Common myeloid progenitor, CD34-positive (primary cell): ENCODE measurements at regions not wholly inside any gene's neighbourhood (a gene's known extent, or its start where the extent isn't known, plus 50 kb on each side); places are given as distances from the start of the nearest gene placed in this dataset.

ENCODE experiments used
- CTCF ChIA-PET: fragments of 350-600 bp; sonication (Branson Sonifier 250); formaldehyde crosslinking; loops from one replicate; lab custom pipeline; 2021; ENCODE audit warnings: antibody characterized with exemption; lab: Charles Lee
- POLR2A ChIA-PET: fragments of 350-600 bp; sonication (Branson Sonifier 250); formaldehyde crosslinking; loops from one replicate; lab custom pipeline; 2021; ENCODE audit warnings: antibody characterized with exemption; lab: Charles Lee
- DNase-seq, 3 donors: peaks; one replicate each; pipeline versions ENCODE4 v3.0.0 to v3.0.0-alpha.2; 2013
- H3K27ac ChIP-seq, 2 experiments: 1 replicate in 1 of 2; 2 replicates in 1 of 2; pipeline ENCODE4 v1.7.0; 2013; ENCODE audit warnings: inconsistent platforms in 2 of 2, low read length in 2 of 2, mild to moderate bottlenecking in 2 of 2, low read depth in 1 of 2, moderate library complexity in 1 of 2; ENCODE audit not compliant: severe bottlenecking in 2 of 2, insufficient read depth in 1 of 2, poor library complexity in 1 of 2
- H3K27me3 ChIP-seq, 5 experiments: replicated peaks in 2 of 5; 1 replicate in 3 of 5; 2 replicates in 2 of 5; pipeline versions ENCODE4 v1.6.1 to v1.7.0; 2013; ENCODE audit warnings: low read length in 4 of 5, mild to moderate bottlenecking in 2 of 5, moderate library complexity in 2 of 5, inconsistent platforms in 1 of 5; ENCODE audit not compliant: insufficient read depth in 5 of 5, control insufficient read depth in 4 of 5
- H3K36me3 ChIP-seq, 4 experiments: 1 replicate in 2 of 4; 2 replicates in 2 of 4; pipeline versions ENCODE4 v1.6.1 to v1.7.0; 2013; ENCODE audit warnings: low read length in 3 of 4, control low read depth in 1 of 4, mild to moderate bottlenecking in 1 of 4; ENCODE audit not compliant: control insufficient read depth in 4 of 4, insufficient read depth in 4 of 4
- H3K4me1 ChIP-seq, 4 experiments: 1 replicate in 3 of 4; 2 replicates in 1 of 4; pipeline versions ENCODE4 v1.6.1 to v1.7.1; 2013; ENCODE audit warnings: low read length in 3 of 4, mild to moderate bottlenecking in 3 of 4, control low read depth in 1 of 4, inconsistent platforms in 1 of 4, moderate library complexity in 1 of 4; ENCODE audit not compliant: control insufficient read depth in 4 of 4, insufficient read depth in 4 of 4; ENCODE audit errors: control extremely low read depth in 1 of 4
- H3K4me3 ChIP-seq, 7 experiments: 1 replicate in 4 of 7; 2 replicates in 3 of 7; pipeline versions ENCODE4 v1.5.1 to v1.7.0; 2013; ENCODE audit warnings: mild to moderate bottlenecking in 7 of 7, low read length in 6 of 7, moderate library complexity in 6 of 7, inconsistent platforms in 2 of 7, low read depth in 2 of 7, control low read depth in 1 of 7; ENCODE audit not compliant: insufficient read depth in 4 of 7, control insufficient read depth in 1 of 7; ENCODE audit errors: extremely low read depth in 1 of 7
- H3K9me3 ChIP-seq, 5 experiments: 1 replicate in 4 of 5; 2 replicates in 1 of 5; pipeline versions ENCODE4 v1.6.1 to v1.7.1; 2013; ENCODE audit warnings: low read length in 4 of 5, mild to moderate bottlenecking in 2 of 5, inconsistent platforms in 1 of 5, low read depth in 1 of 5, moderate library complexity in 1 of 5; ENCODE audit not compliant: control insufficient read depth in 4 of 5, insufficient read depth in 2 of 5; ENCODE audit errors: control extremely low read depth in 1 of 5
- WGBS: methylation state at CpG from one replicate; pipeline ENCODE4 v1.1.5; 2013; ENCODE audit not compliant: insufficient coverage; 5-methylcytosine and 5-hydroxymethylcytosine counted together

GRCh38 chr14:80325688-80326087 lies 114.4 kb upstream of the DIO2 start:
- no peak for DNase-seq
- Histone ChIP-seq H3K27me3 (no peaks in the 10 kb centered on the region), H3K36me3 (no peaks in the 10 kb centered on the region), H3K27ac (no peak overlapping the region), H3K4me3 (no peak overlapping the region), H3K4me1 (no peaks in the 10 kb centered on the region), H3K9me3 (no peaks in the 10 kb centered on the region)
- WGBS = no CpG with 5 or more reads among the region's 1 CpG
- ChIA-PET CTCF (no interaction called here), POLR2A (no interaction called here)

GRCh38 chr14:80325112-80325511 lies 113.8 kb upstream of the DIO2 start:
- ChIA-PET POLR2A (no interaction called here), CTCF (no interaction called here)
- Histone ChIP-seq H3K27ac (no peak overlapping the region), H3K27me3 (no peaks in the 10 kb centered on the region), H3K4me3 (no peak overlapping the region), H3K36me3 (no peaks in the 10 kb centered on the region), H3K4me1 (no peaks in the 10 kb centered on the region), H3K9me3 (no peaks in the 10 kb centered on the region)
- 100% methylated on average over 6 of the region's 6 CpGs for WGBS
- DNase-seq = no peak

- CTCF ChIA-PET = no interaction called here
These were observed 113.3 kb upstream of the DIO2 start for GRCh38 chr14:80324649-80325048.

GRCh38 chr14:80323038-80323665 lies 111.8 kb upstream of the DIO2 start:
- H3K9me3 ChIP-seq = peaks cover 0 to 2% (median 0%) of the 10 kb centered on the region in 5 experiments
- ChIA-PET CTCF (no interaction called here), POLR2A (no interaction called here)
- H3K4me1 ChIP-seq = no peaks in the 10 kb centered on the region
- DNase-seq = no peak
- H3K27ac ChIP-seq = no peak overlapping the region
- H3K36me3 ChIP-seq = no peaks in the 10 kb centered on the region
- no peaks in the 10 kb centered on the region for H3K27me3 ChIP-seq
- H3K4me3 ChIP-seq = no peak overlapping the region
- WGBS = no CpG with 5 or more reads among the region's 2 CpGs

More at GRCh38 chr14:80324649-80325048, 113.3 kb upstream of the DIO2 start:
- Histone ChIP-seq H3K4me3 (no peak overlapping the region), H3K9me3 (no peaks in the 10 kb centered on the region), H3K27me3 (no peaks in the 10 kb centered on the region), H3K27ac (no peak overlapping the region), H3K36me3 (no peaks in the 10 kb centered on the region), H3K4me1 (no peaks in the 10 kb centered on the region)
- no CpG with 5 or more reads among the region's 3 CpGs for WGBS
- POLR2A ChIA-PET = no interaction called here
- DNase-seq = no peak

GRCh38 chr14:80316441-80316840 lies 105.1 kb upstream of the DIO2 start:
- 86% methylated on average over 1 of the region's 3 CpGs for WGBS
- POLR2A ChIA-PET = no interaction called here

DNA sequence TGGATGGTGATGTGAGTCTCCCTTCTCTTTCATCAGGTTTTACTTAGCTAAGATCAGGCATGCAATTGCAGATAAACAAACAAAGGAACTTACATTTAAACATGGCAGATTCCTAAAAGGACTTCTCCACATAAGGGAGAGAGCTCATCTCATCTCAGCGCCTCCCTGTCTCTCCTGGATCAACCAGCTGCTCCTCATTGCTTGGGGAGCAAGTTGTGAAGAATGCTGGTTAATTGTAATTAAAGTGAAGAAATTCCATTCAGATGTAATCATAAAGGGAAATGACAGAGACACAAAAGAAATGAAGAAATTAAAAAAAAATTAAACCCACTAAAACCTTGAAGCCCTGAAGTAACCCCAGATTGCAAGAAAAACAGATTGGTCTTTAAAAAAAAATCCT lies 104.4 kb upstream of the DIO2 start:
- ChIA-PET CTCF (no interaction called here), POLR2A (no interaction called here)
- Histone ChIP-seq H3K27me3 (no peaks in the 10 kb centered on the region), H3K4me3 (no peak overlapping the region), H3K4me1 (no peaks in the 10 kb centered on the region), H3K9me3 (peaks cover 0 to 2% (median 0%) of the 10 kb centered on the region in 5 experiments), H3K27ac (no peak overlapping the region), H3K36me3 (no peaks in the 10 kb centered on the region)
- WGBS = no CpG with 5 or more reads among the region's 1 CpG
- no peak for DNase-seq

More at GRCh38 chr14:80316441-80316840, 105.1 kb upstream of the DIO2 start:
- DNase-seq = no peak
- Histone ChIP-seq H3K36me3 (no peaks in the 10 kb centered on the region), H3K27ac (no peak overlapping the region), H3K4me3 (no peak overlapping the region), H3K9me3 (peaks cover 0 to 2% (median 0%) of the 10 kb centered on the region in 5 experiments), H3K27me3 (no peaks in the 10 kb centered on the region), H3K4me1 (no peaks in the 10 kb centered on the region)
- CTCF ChIA-PET = no interaction called here

DNA sequence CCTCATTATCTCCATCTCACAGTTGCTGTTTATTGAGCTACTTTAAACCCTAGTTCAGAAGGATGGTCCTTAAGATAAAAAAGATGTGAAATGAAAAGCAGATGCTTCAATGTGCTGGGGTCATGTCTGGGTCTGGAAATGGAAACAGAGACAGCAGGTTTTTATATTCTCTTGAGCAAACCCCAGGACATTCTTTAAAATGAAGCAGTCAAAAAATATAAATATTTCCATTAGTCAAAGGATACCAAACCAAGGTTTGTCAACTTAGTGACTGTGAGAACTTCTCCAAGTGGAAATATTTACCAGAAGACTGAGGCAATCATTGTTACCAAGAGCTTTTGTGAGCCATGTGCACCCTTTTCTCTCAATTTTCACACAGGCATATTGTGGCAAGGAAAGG lies 102.5 kb upstream of the DIO2 start:
- no peaks in the 10 kb centered on the region for H3K27me3 ChIP-seq
- H3K27ac ChIP-seq = no peak overlapping the region
- no peaks in the 10 kb centered on the region for H3K4me1 ChIP-seq
- H3K4me3 ChIP-seq = no peak overlapping the region
- peaks cover 0 to 2% (median 0%) of the 10 kb centered on the region in 5 experiments for H3K9me3 ChIP-seq
- ChIA-PET POLR2A (no interaction called here), CTCF (no interaction called here)
- DNase-seq = no peak
- H3K36me3 ChIP-seq = no peaks in the 10 kb centered on the region
